ENCODE measurements at regions not wholly inside any gene's neighbourhood (a gene's known extent, or its start where the extent isn't known, plus 50 kb on each side); places are given as distances from the start of the nearest gene placed in this dataset.

DNA sequence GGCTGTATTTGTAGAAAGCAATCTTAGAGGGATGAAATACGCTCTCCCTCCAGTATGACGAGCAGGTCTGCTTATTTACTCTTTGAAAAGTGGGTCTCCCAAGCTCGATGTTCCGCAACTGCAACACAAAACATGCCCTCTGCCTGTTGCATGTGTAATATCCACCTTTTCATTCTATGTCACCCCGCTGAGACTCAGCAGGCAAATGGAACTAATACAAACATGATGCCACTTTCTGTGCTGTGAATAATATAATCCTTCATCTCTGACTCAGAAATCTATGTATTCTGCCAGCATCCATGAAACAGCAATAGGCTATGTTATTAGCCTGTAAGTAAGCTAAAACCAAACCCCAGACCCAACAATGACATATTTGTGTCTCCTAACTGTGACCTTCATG lies 200.8 kb upstream of the TMCO5A start:
- TF ChIP-seq, protein P1, sequence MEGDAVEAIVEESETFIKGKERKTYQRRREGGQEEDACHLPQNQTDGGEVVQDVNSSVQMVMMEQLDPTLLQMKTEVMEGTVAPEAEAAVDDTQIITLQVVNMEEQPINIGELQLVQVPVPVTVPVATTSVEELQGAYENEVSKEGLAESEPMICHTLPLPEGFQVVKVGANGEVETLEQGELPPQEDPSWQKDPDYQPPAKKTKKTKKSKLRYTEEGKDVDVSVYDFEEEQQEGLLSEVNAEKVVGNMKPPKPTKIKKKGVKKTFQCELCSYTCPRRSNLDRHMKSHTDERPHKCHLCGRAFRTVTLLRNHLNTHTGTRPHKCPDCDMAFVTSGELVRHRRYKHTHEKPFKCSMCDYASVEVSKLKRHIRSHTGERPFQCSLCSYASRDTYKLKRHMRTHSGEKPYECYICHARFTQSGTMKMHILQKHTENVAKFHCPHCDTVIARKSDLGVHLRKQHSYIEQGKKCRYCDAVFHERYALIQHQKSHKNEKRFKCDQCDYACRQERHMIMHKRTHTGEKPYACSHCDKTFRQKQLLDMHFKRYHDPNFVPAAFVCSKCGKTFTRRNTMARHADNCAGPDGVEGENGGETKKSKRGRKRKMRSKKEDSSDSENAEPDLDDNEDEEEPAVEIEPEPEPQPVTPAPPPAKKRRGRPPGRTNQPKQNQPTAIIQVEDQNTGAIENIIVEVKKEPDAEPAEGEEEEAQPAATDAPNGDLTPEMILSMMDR (IDR thresholded peaks at IDR 0.05; ENCODE audit: borderline replicate concordance, extremely low read depth, low read length, poor library complexity, severe bottlenecking) = no peak
- TF ChIP-seq EZH2 (IDR thresholded peaks at IDR 0.05; ENCODE audit: borderline replicate concordance, low read depth, low read length, severe bottlenecking) = no peak
